HG03469 (cell line): ENCODE measurements at regions not wholly inside any gene's neighbourhood (a gene's known extent, or its start where the extent isn't known, plus 50 kb on each side); places are given as distances from the start of the nearest gene placed in this dataset.
"Not testable (repeated sequence)": the region's sequence is repeated elsewhere in the genome, so short reads cannot be mapped to it uniquely, and the experiment has no call there.

Experiments
- ATAC-seq: cut with Tn5 transposase; IDR thresholded peaks from one replicate; pipeline ENCODE4 v1.9.1; 2021; ENCODE audit warnings: mild to moderate bottlenecking, moderate library complexity, moderate number of reproducible peaks; ENCODE audit not compliant: unreplicated experiment

DNA sequence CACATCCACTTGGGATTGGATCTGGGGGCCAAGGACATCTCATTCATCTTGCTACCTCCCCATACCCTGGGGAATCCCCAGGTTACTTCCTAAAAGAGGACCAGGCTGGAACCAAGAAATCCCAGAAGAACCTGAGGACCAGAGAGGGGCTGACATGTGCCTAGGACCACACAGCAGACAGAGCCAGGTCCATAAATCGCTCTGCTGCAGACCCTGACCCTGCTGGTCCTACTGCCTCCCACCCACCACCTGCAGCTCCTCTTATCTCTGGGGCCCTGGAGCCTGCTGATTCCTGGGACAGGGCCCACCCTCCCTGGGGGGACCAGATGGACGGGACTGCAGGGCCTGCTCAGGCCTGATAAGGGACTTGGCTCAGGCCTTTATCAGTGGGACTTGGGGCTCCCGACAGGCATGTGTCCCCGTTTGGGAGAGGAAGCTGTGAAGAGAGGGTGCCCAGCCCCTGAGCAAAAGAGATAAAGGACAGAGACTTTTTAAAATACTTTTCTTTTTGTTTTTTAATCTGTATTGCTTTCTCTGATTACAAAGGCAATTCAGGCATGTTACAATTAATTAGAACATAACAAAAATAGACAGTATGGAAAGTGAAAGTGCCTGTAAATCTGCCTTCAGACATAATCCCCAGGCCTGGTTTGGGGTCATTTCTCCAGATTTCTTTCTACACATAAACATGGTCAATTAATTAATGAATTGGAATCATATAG is 101.3 kb upstream of the LARP1 start:
- ATAC-seq, result no peak

DNA sequence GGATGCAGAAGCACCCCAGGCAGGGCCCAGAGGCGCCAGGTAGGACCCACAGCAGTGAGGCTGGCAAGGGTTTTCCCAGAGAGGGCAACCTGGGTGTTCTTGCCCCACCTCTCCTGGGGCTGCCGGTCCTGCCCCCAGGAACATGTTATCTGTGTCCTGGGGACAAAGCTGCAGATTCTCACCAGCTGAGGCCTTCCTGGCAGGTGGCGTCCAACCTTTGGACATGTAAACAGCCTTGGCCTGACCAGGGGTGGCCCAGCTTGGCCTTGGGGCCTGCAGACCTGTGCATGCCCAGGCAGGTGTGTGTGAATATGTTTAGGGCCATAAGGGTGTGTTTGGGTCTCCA is 101.8 kb upstream of the LARP1 start:
- no peak for ATAC-seq

DNA sequence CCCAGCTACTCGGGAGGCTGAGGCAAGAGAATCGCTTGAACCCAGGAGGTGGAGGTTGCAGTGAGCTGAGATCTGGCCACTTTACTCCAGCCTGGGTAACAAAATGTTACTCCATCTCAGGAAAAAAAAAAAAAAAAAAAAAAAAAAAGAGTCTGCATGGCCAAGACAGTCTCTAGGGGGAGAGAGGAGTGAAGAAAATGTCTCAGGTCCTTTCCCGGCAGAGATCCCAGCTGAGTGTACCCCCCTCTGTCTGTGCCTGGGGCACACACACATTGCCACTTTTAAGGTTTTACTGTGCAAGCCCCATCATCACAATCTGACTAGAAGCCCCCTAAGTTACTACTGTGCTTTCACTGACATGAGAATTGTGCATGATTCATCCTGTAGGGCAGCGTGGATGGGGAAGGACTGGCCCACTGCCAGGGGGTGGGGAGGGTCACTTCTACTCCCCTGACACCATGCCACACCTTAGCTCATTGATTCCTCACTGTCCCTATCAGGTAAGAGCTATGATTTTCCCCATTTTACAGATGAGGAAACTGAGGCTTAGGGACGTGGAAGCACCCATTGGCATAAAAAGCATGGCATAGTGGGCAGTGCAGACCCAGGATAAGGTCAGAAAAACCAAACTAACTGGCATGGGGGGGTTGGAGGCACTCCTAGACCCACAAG is 102.3 kb upstream of the LARP1 start:
- no peak for ATAC-seq

DNA sequence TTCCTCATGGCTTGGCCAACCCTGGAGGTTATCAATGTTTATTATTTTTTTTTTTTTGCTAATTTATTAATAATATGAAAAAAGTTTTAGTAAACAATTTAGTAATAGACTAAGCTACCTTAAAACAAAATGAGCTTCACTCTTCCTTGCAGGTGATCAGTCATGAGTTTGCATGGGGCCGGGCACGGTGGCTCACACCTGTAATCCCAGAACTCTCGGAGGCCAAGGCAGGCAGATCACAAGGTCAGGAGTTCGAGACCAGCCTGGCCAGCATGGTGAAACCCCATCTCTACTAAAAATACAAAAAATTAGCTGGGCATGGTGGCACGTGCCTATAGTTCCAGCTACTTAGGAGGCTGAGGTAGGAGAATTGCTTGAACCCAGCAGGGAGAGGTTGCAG is 103.4 kb upstream of the LARP1 start:
- ATAC-seq, result not testable (repeated sequence)

DNA sequence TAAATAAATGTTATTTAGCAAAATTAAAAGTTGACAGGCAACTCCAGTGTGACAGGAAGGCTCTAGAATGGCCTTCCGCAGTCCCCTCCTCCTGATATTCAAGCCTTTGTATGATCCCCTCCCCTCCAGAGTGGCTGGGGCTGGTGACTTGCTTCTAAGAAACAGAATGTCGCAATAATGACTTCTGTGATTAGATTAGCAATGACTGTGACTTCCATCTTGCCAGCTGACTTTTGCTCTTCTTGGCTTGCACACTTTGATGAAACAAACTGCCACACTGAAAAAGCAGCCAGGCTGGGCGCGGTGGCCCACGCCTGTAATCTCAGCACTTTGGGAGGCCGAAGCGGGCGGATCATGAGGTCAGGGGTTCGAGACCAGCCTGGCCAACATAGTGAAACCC is 106.5 kb upstream of the LARP1 start:
- no peak for ATAC-seq

DNA sequence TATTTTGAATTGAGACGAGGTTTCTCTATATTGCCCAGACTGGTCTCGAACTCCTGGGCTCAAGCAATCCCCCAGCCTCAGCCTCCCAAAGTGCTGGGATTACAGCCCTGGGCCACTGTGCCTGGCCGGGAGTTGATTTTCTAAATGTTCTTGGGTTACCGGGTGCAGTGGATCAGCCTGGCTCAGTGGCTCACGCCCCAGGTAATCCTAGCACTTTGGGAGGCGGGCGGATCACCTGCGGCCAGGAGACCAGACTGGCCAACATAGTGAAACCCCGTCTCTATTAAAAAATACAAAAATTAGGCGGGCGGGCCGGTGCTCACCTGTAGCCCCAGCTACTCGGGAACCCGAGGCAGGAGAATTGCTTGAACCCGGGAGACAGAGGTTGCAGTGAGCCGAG is 106.9 kb upstream of the LARP1 start:
- ATAC-seq, result no peak

DNA sequence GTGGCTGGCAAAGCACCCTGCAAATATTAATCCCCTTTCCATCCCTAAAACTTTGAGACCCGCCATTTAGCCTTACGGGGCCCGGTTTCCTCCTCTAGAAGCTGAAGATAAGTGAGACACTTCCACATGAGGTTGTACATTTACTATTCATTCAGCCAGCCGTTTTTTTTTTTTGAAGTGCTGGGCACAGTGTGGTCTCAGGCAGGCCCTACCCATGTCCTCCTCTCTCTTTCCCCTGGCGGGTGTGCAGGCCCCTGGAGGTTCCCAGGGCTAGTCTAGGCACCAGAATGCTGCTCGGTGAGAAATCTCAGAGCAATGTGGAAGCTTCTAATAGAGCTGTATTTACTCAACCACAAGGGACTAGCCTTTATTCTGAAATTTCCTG is 107.4 kb upstream of the LARP1 start:
- no peak for ATAC-seq

DNA sequence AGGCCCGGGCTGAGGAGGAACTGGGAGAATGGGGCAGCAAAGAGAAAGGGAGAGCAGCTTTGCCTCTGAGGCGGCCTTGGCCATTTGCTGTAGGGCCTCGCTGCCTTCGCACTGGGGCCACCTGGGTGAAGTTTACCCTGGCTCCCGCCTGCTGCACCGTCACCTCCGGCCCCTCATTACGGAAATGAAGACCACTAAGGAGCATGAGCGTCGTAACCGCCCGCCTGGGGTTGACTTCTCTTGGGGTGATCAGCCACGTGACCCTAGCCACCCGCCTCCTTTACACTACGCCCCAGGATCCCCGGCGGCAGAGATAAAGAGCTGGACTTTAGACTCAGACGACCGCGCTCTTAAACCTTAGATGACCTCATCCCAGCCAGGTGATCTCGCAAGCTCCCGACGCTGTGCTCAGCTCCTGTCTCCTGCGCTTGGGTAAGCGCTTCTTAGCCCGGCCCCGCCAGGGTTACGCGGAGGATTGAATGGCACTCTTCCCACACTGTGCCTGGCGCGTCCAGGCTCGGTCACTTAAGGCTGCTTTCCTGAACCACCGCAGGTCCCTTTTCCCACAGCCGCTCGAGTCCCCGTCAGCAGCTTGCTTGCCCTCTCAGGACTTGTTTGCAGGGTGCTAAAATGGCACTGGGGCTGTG is 107.9 kb upstream of the LARP1 start:
- ATAC-seq, result no peak

DNA sequence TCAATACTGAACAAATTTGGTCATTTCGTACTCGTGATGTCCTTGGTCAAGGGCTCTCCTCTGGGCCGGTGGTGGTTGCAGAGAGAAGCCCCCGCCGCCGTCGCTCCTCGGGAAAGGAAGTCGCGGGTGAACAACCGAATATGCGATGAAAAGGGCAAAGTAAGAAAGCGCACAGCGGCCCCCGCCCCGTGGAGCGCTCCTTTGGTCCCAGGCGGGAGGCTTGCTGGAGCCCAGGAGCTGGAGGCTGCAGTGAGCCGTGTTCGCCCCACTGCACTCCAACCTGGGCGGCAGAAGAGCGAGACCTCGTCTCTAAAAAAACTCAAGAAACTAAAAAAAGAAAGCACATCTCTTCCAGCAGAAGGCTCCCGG is 108.4 kb upstream of the LARP1 start:
- no peak for ATAC-seq

DNA sequence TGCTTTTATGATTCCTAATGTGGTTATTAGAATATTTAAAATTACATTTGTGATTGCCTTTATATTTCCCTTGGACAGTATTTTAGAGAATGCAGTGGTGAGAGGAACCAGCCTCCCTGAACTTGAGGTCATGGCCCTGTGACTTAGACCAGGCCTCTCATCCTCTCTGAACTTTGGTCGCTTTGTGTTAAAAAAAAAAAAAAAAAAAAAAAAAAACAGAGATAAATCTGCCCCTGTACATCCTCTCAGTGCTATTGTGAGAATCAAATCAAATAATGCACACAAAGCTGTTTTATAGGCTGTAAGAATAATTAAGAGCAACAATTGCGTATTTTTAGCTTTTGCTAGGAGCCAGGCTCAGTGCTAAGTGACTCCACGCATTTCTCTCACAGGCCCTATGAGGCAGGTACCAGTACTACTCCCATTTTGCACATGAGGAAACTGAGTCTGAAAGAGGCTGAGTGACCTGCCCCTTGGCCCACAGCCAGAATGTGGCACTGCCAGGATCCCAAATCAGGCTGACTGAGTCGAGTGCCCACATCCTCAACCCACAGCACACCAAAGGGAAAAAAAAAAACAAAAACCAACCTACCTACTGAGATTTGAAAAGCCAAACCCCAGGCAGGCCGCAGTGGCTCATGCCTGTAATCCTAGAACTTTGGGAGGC is 110.3 kb upstream of the LARP1 start:
- ATAC-seq, result no peak

DNA sequence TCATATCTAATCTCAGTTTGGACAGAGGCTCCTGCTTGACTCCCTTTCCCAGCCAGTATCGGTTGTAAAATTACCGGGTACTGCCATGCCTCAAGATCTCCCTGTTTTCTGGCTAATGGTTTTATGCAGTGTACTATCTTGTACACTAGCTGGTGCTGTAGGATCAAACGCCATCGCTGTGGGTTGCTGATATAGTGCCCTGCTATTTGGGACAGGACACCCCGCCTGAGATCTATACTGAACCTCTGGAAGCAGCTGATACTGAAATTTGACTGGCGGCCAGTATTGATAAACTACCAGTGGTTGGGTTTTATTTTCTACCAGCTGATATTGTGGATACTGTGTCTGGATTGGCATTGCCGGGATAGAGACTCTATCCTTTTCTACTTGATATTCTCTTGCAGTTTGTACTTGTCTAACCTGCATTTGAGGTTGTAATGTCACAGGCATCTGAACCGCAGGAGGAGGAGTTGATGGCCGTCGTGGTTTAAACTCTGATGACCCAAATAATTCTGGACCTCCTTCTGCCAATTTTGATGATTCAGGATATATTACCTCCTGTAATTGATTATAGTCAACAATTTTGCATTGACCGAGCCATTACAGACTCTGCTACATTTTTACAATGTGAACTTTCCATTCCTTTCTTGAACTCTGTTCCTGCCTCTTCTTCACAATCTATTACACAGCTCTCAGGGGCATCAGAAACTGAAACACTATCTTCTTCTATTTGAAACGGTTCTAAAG is 112.5 kb upstream of the LARP1 start:
- ATAC-seq, result no peak

DNA sequence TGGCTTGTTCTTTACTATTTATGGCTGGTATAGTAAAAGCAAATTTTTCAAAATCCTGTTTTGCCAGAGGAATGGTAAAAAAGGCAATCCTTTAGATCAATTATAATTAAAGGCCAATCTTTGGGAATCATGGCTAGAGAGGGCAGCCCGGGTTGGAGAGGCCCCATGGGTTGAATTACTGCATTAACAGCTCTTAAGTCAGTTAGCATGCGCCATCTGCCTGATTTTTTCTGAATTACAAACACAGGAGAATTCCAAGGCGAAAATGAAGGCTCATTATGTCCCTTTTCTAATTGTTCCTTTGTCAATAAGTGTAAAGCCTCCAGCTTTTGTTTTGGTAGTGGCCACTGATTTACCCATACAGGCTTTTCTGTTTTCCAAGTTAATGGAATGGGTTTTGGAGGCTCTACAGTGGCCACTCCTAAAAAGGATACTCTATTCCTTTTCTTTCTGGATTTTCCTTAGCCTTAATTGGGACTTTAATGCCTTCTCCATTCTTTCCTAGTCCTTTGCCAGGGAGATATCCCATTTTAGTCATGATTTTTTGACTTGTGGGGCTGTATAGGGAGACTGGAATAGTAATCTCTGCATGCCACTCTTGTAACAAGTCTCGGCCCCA is 114.9 kb upstream of the LARP1 start:
- not testable (repeated sequence) for ATAC-seq

DNA sequence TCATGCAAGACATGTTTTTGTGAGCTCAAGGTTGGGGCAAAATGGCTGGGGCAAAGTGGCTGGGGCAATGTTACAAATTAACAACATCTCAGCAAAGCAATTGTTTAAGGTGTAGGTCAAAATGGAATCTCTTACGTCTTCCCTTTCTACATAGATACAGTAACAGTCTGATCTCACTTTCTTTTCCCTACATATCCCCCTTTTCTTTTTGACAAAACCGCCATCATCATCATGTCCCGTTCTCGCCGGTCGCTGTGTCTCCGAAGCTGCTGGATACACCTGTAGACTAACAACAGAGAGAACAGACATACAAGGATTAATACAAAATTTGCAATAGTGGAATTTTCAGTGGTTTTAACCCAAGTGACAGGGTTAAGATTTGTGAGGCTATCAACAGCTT is 118.4 kb upstream of the LARP1 start:
- not testable (repeated sequence) for ATAC-seq

DNA sequence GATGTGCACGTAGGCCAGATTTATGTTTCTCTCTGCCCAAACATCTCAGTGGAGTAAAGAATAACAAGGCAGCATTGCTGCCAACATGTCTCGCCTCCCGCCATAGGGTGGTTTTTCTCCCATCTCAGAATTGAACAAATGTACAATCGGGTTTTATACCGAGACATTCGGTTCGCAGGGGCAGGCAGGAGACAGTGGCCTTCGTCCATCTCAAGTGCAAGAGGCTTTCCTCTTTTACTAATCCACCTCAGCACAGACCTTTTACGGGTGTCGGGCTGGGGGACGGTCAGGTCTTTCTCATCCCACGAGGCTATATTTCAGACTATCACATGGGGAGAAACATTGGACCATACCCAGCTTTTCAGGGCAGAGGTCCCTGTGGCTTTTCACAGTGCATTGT is 118.9 kb upstream of the LARP1 start:
- not testable (repeated sequence) for ATAC-seq

DNA sequence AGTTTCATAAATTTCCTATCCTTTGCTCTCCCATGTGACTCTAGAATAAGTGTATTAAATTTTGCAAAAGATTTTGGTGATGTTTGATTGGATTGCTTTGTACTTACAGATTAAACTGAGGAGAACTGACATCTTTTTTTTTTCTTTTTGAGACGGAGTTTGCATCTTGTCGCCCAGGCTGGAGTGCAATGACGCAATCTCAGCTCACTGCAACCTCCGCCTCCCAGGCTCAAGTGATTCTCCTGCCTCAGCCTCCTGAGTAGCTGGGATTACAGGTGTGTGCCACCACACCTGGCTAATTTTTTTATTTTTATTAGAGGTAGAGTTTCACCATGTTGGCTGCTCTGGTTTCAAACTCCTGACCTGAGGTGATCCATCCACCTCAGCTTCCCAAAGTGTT is 121.4 kb upstream of the LARP1 start:
- ATAC-seq, result not testable (repeated sequence)

DNA sequence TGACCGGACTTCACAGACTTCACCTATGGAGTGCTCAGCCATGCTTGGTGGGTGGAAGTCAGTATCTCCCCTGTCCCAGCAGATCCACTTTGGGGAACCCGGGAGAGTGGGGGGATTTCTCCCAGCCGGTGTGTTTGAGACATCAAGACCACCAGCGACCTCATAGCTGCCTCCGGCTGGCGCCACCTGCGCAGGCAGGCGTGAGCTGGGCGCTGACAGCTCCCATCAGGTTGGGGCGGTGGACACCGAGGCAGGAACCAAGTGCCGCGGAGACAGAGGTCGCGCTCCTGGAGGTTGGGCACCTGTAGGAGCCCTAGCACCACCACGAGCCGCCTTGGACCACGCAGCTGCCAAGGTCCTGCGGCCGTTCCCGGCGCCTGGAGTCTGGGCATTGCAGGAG is 124.0 kb upstream of the LARP1 start:
- no peak for ATAC-seq

DNA sequence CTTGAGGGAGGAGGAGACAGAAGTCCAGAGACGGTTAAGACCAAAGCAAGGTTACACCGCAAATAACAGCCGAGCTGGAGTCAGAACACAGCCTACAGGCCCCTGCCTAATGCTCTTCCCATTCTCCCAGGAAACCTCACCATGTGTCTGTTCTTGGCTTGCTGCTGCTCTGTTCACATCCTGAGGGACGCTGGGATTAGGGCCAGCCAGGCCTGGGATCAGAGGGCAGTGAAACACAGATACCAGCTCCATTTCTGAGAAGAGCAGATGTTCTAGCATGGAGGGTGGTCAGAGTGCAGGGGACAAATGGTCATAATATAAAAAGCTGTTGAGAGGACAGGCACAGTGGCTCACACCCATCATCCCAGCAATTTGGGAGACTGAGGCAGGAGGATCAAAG is 124.8 kb upstream of the LARP1 start:
- no peak for ATAC-seq

DNA sequence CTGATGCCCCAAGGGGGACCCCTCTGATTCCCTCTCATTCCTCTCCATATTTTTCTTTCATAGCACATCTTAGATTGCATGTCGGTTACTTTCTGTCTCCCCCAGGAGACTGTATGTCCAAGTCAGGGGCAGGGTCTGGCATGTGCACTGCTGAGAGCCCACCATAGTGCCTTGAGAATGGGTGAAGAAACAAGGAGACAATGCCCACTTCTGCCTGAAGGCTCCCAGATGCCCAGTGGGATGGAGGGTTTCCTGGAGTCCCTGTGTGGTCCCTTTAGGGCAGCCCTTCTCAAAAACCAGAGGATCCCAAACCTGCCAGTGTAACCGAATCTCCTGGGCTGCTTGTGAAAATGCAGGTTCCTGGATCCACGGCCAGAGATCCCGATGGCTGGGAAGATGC is 126.5 kb upstream of the LARP1 start:
- ATAC-seq, result no peak

DNA sequence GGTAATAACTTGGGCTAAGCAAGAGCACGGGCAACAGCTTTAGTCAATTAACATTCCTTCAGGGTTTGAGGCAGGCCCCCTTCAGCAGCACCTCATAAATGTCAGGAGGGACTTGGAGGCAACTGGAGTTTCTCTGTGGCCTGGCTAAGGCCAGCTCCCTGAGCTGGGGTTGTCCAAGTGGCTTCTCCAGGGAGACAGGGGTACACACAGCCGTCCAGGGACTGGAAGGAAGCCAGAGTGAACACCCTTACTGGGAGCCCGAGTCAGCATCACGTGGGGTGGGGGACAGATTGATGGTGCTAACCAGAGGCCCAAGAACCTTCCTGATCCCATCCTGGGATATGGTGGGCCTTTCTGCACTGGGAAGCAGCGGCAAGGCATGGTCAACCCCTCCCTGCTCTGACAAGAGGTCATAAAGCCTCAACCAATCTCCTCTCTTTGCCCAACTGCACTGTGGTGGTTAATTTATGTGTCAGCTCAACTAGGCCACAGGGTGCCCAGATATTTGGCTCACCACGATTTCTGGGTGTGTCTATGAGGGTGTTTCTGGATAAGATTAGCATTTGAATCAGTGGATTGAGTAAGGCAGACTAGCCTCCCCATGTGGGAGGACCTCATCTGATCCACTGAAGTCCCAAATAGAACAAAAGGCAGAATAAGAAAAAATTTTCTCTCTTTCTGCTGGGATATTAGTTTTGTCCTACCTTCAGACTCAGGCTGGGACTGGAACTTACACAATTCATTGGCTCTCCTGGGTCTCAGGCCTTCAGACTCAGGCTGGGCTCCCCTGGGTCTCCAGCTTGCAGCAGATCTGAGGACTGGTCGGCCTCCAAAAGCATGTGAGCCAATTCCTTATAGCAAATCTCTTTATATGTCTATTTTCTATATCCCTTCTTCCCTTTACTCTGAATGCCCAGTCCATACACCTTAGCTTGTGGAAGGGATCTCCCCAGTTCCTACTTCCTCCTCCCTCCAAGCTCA is 127.2 kb upstream of the LARP1 start:
- ATAC-seq, result no peak
